Tibial nerve (tissue), 4 donors: ENCODE measurements at regions not wholly inside any gene's neighbourhood (a gene's known extent, or its start where the extent isn't known, plus 50 kb on each side); places are given as distances from the start of the nearest gene placed in this dataset.
A peak's percentile ranks its signal among the peaks of the same experiment; 100 is the strongest.

Source experiments
- DNase-seq, 2 donors: peaks; one replicate each; pipeline ENCODE4 v3.0.0-alpha.2; 2019; ENCODE audit warnings: low spot score in 2 of 2
- H3K27ac ChIP-seq, 4 donors: fragments of 200-600 bp; sonication (generic) in 3 of 4; one replicate each; pipeline ENCODE4 v1.5.1; 2017 to 2019; ENCODE audit warnings: mild to moderate bottlenecking in 1 of 4
- H3K27me3 ChIP-seq, 2 donors: fragments of 200-600 bp; sonication (generic) in 1 of 2; one replicate each; pipeline versions ENCODE4 v1.5.1 to v1.6.0; 2017 to 2019
- H3K36me3 ChIP-seq, 3 donors: fragments of 200-600 bp; sonication (generic); one replicate each; pipeline ENCODE4 v1.5.1; 2018 to 2019
- H3K4me1 ChIP-seq, 4 donors: fragments of 200-600 bp; sonication (generic) in 3 of 4; one replicate each; pipeline ENCODE4 v1.5.1; 2017 to 2019
- H3K4me3 ChIP-seq, 4 donors: fragments of 200-600 bp; sonication (generic) in 3 of 4; one replicate each; pipeline ENCODE4 v1.5.1; 2017 to 2019; ENCODE audit warnings: mild to moderate bottlenecking in 1 of 4, moderate library complexity in 1 of 4
- H3K9me3 ChIP-seq, 4 donors: fragments of 200-600 bp; sonication (generic) in 3 of 4; one replicate each; pipeline ENCODE4 v1.5.1; 2017 to 2019
- EP300 ChIP-seq, 2 donors: sonication (generic); formaldehyde crosslinking; IDR thresholded peaks; one replicate each; pipeline ENCODE4 v1.6.1; 2017; ENCODE audit warnings: antibody characterized with exemption in 2 of 2, mild to moderate bottlenecking in 1 of 2
- POLR2A ChIP-seq, 2 donors: fragments of 450-650 bp; IDR thresholded peaks; one replicate each; pipeline ENCODE4 v1.6.1; 2017; ENCODE audit warnings: antibody characterized with exemption in 2 of 2, mild to moderate bottlenecking in 2 of 2, moderate library complexity in 2 of 2
- WGBS, 2 donors: methylation state at CpG; one replicate each; pipeline ENCODE4 v1.1.5; 2018; 5-methylcytosine and 5-hydroxymethylcytosine counted together
- TF ChIP-seq, protein P1 (sequence below), 5 experiments: fragments of 200-600 bp in 3 of 5; fragments of 450-650 bp in 2 of 5; sonication (generic) in 3 of 5; IDR thresholded peaks; one replicate each; pipeline ENCODE4 v1.5.1; 2016 to 2019; ENCODE audit warnings: antibody characterized with exemption in 5 of 5, mild to moderate bottlenecking in 3 of 5, moderate library complexity in 2 of 5

DNA sequence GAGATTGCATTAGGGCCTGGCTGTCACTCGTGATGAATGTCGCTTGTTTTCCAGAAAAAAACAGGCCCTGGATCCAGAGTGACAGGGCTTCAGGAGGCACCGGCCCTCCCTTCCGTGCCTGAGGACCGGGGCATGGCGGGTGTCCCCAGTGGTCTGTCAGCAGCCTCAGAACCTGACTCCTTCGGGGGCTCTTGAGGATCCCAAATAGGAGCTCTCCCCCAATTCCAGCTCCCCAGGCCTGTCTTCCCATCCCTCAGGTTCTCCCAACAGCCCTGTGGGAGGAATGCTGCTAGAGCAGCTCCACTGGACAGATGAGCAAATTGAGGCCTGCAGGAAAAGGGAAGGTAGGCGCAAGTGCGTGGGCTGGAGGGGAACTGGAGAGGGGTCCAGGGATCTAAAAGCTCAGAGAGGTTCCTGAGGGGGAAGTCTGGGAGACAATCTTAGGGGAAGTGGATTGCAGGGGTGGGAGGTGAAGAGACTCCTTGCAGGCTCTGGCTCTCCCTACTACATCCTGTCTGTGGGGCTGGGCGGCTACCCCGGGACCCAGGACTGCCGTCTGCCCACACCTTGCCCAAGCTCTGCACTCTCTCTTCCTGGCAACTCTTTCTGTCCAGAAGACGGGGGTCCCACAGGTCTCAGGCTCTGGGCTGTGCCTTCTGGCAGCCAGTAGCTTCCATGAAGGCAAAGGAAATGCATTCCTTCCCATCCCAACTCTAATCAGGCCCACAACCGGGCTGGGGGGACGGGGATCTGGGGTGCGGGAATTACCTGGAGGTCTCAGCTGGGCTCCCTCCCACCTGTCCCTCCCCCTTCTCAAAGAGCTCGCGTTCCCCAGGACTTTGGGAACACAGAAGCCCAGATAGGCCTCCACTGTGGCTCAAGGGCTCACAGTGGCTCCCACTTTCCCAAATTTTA, 105.7 kb upstream of the CASZ1 start:
- Histone ChIP-seq H3K27ac (peak overlapping the region; percentile 56 to 89 (median 74)), H3K4me1 (peaks cover 0 to 17% (median 5%) of the 10 kb centered on the region in 4 donors), H3K9me3 (no peaks in the 10 kb centered on the region), H3K27me3 (no peaks in the 10 kb centered on the region), H3K36me3 (no peaks in the 10 kb centered on the region), H3K4me3 (no peak overlapping the region)
- TF ChIP-seq, protein P1, sequence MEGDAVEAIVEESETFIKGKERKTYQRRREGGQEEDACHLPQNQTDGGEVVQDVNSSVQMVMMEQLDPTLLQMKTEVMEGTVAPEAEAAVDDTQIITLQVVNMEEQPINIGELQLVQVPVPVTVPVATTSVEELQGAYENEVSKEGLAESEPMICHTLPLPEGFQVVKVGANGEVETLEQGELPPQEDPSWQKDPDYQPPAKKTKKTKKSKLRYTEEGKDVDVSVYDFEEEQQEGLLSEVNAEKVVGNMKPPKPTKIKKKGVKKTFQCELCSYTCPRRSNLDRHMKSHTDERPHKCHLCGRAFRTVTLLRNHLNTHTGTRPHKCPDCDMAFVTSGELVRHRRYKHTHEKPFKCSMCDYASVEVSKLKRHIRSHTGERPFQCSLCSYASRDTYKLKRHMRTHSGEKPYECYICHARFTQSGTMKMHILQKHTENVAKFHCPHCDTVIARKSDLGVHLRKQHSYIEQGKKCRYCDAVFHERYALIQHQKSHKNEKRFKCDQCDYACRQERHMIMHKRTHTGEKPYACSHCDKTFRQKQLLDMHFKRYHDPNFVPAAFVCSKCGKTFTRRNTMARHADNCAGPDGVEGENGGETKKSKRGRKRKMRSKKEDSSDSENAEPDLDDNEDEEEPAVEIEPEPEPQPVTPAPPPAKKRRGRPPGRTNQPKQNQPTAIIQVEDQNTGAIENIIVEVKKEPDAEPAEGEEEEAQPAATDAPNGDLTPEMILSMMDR (IDR thresholded peaks at IDR 0.05): no peak
- no peak for TF ChIP-seq POLR2A (IDR thresholded peaks at IDR 0.05)
- TF ChIP-seq EP300 (IDR thresholded peaks at IDR 0.05): no peak
- 64 to 73% methylated on average over 18 of the region's 18 CpGs for WGBS, 2 donors
- no peak for DNase-seq

DNA sequence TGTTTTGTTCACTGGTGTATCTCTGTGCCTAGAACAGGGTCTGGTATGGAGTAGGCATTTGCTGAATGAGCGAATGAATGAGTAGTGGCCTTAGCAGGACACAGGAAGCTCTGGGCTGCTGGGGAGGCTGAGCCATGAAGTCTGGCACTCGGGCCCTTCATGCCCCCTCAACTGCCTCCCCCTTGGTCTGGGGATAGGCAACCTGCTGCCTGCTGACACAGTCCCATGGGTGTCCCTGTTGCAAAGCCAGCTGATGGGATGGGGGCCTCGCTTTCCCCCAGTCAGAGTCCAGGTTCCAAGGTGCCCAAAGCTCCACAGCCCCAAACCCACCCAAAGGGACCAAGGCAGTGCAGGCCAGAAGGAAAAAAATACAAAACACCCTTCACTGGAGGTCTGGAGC, 107.0 kb upstream of the CASZ1 start:
- H3K27me3 ChIP-seq: no peaks in the 10 kb centered on the region
- no peak for DNase-seq

DNA sequence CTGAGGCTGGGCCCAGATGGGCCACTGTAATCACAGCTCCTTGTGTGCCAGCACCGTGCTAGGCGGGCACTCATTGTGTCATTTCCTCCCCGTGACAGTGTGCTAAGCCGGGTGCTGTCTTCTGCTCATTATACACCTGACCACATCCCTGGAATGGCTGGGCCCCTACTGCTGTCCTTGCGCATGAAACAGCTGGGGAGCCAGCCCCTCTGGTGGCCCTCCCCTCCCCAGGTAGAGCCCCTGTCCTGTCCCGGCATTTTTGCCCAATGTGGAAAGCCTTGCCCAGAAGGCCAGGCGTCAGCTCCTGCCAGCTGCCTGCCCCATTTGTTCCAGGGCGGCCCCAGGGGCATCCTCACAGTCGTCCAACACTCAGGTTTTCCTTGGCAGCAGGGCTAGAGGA, 107.4 kb upstream of the CASZ1 start:
- Histone ChIP-seq H3K4me1 (peaks cover 0 to 17% (median 5%) of the 10 kb centered on the region in 4 donors), H3K9me3 (no peaks in the 10 kb centered on the region), H3K4me3 (no peak overlapping the region), H3K27ac (no peak overlapping the region), H3K36me3 (no peaks in the 10 kb centered on the region), H3K27me3 (no peaks in the 10 kb centered on the region)
- DNase-seq: no peak
- TF ChIP-seq POLR2A (IDR thresholded peaks at IDR 0.05): no peak
- TF ChIP-seq EP300 (IDR thresholded peaks at IDR 0.05): no peak
- TF ChIP-seq, protein P1 (IDR thresholded peaks at IDR 0.05): no peak
- WGBS, 2 donors: 66 to 75% methylated on average over 7 to 9 of the region's 9 CpGs

More for the DNA sequence above, 107.0 kb upstream of the CASZ1 start:
- H3K27ac ChIP-seq: peak overlapping the region in 1 of 4 donors; percentile 20
- H3K4me3 ChIP-seq: no peak overlapping the region
- H3K4me1 ChIP-seq: peaks cover 0 to 17% (median 5%) of the 10 kb centered on the region in 4 donors
- H3K36me3 ChIP-seq: no peaks in the 10 kb centered on the region
- no peak for TF ChIP-seq POLR2A (IDR thresholded peaks at IDR 0.05)
- H3K9me3 ChIP-seq: no peaks in the 10 kb centered on the region
- 86 to 97% methylated on average over 3 of the region's 3 CpGs for WGBS, 2 donors

DNA sequence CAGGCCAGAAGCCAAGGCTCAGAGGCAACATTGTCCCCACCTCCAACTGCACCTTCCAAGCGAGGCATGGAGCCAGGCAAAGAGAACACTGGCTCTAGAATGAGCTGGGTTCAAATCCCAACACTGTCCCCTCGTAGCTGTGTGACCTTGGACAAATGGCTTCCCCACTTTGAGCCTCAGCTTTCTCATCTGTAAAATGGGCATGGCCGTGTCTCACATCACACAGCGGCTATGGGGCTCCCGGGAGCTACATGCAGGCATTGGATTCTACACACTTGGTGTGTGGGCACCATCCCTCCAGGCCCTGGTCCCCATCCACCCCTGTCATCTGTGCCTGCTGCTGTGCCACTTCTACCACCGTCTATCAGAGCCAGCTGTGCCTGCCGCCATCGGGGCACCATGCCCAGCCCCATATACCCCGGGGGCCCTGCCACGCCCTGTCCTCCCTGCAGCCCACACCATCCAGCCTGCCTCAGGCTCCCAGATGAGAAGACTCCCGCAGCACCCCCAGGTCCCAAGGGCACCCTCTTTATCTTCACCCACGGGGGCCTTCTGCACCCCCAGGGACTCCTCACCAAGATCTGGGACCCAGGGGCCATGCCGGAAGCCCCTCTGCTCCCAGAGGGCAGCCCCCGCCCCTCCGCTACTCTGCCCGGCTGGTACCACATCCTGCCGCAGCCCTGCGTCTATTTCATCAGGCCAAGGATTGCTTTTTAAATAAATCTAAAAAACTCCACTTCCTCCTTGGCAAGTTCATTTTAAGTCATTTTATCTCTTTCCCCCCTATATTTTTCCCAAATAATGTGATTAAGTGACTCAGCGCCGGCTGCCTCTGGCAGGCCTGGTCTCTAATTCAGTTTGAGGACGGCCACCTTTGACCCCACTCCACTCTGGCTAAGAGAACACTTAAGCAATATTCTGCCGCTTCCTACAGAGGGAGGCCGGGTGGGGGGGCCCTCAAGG, 107.8 kb upstream of the TARDBP start:
- Histone ChIP-seq H3K4me3 (no peak overlapping the region), H3K36me3 (no peaks in the 10 kb centered on the region), H3K9me3 (no peaks in the 10 kb centered on the region), H3K27me3 (no peaks in the 10 kb centered on the region), H3K4me1 (peaks cover 0 to 17% (median 5%) of the 10 kb centered on the region in 4 donors), H3K27ac (peak overlapping the region in 1 of 4 donors; percentile 14)
- WGBS, 2 donors: 68 to 69% methylated on average over 23 of the region's 23 CpGs
- TF ChIP-seq, protein P1 (IDR thresholded peaks at IDR 0.05): no peak
- no peak for TF ChIP-seq POLR2A (IDR thresholded peaks at IDR 0.05)
- no peak for DNase-seq

DNA sequence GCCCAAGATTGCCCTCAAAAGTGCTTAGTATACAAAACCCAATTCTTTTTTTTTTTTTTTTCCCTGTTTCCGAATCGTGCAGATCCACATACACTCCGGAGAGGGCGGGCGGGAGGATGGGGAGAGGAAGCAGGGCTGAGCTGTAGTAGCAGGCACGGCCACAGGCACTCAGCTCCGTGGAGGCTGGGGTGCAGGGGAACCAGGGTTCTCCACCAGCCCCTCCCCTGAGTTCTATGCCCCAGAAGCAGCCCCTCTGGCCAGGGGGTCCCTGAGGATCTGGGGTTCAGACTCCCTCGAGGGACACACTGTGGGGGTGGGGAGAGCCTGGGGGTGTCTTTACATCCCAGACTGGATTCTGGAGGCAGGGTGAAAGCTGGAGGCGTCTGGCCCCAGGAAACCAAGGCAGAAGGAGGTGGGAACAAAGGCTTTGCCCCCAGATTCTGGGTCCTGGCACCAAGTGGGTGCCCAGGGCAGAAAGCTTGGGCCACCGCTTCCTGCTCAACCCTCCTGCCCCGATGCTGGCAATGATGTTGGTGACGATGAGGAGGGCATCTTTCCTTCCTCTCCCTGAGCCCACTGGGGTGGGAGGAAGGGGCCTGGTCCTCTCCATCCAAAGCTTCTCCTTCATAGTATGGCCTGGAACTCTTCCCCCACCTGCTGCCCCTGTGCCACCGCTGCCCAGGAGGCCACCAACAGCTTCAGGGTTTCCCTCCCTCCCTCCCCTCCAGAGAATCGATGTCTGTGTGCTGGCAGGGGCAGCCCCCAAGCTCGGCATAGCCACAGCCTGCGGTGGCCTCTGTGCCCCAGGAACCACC, 106.4 kb upstream of the TARDBP start:
- no peaks in the 10 kb centered on the region for H3K36me3 ChIP-seq
- H3K9me3 ChIP-seq: no peaks in the 10 kb centered on the region
- H3K4me3 ChIP-seq: no peak overlapping the region
- peaks cover 0 to 5% (median 1%) of the 10 kb centered on the region in 4 donors for H3K4me1 ChIP-seq
- TF ChIP-seq POLR2A (IDR thresholded peaks at IDR 0.05) (no peak), EP300 (IDR thresholded peaks at IDR 0.05) (no peak)
- TF ChIP-seq, protein P1 (IDR thresholded peaks at IDR 0.05): no peak
- 61 to 69% methylated on average over 16 of the region's 16 CpGs for WGBS, 2 donors
- no peak for DNase-seq
- no peaks in the 10 kb centered on the region for H3K27me3 ChIP-seq
- H3K27ac ChIP-seq: no peak overlapping the region
